ENCODE measurements at regions not wholly inside any gene's neighbourhood (a gene's known extent, or its start where the extent isn't known, plus 50 kb on each side); places are given as distances from the start of the nearest gene placed in this dataset.

- H3K27ac Mint-ChIP-seq: no peak overlapping the region
- TF ChIP-seq GTF2I (CRISPR knock-in tag; conservative IDR thresholded peaks at IDR 0.05) (no peak), NR3C1 (CRISPR knock-in tag; conservative IDR thresholded peaks at IDR 0.05; ENCODE audit: low read depth) (no peak), ZNF512 (CRISPR knock-in tag; IDR thresholded peaks at IDR 0.05; ENCODE audit: borderline replicate concordance) (no peak), SMAD3 (CRISPR knock-in tag; IDR thresholded peaks at IDR 0.05; ENCODE audit: borderline replicate concordance) (no peak), FOXP4 (CRISPR knock-in tag; IDR thresholded peaks at IDR 0.05) (no peak), PREB (CRISPR knock-in tag; IDR thresholded peaks at IDR 0.05; ENCODE audit: borderline replicate concordance) (no peak), ETV6 (CRISPR knock-in tag; IDR thresholded peaks at IDR 0.05) (no peak), ZBTB21 (CRISPR knock-in tag; IDR thresholded peaks at IDR 0.05; ENCODE audit: borderline replicate concordance) (no peak), HMGA2 (CRISPR knock-in tag; IDR thresholded peaks at IDR 0.05) (no peak), ATF3 (CRISPR knock-in tag; conservative IDR thresholded peaks at IDR 0.05) (no peak), MXD4 (CRISPR knock-in tag; IDR thresholded peaks at IDR 0.05; ENCODE audit: borderline replicate concordance) (no peak), ZNF671 (CRISPR knock-in tag; IDR thresholded peaks at IDR 0.05) (no peak), ESRRA (CRISPR knock-in tag; IDR thresholded peaks at IDR 0.05; ENCODE audit: borderline replicate concordance) (no peak)
- peaks cover 14% of the 10 kb centered on the region for H3K4me1 Mint-ChIP-seq
- DNase-seq (ENCODE audit: low spot score): no peak
- no peaks in the 10 kb centered on the region for H3K27me3 Mint-ChIP-seq (ENCODE audit: low read depth)
- POLR2A ChIA-PET: no interaction called here
- no peaks in the 10 kb centered on the region for H3K36me3 Mint-ChIP-seq
- CTCF ChIA-PET: no interaction called here
- no peak overlapping the region for H3K4me3 Mint-ChIP-seq
- ATAC-seq: no peak
- H3K9me3 Mint-ChIP-seq: peaks cover 4% of the 10 kb centered on the region; the same call in 1 of the 2 replicates
These were observed 127.4 kb upstream of the UNC5C start for GRCh38 chr4:95676190-95676589.

- Mint-ChIP-seq H3K4me3 (no peak overlapping the region), H3K27ac (no peak overlapping the region)
- no peak for ATAC-seq
- TF ChIP-seq PRRX2 (CRISPR knock-in tag; IDR thresholded peaks at IDR 0.05) (no peak), ZNF425 (CRISPR knock-in tag; conservative IDR thresholded peaks at IDR 0.05) (no peak), AR (CRISPR knock-in tag; IDR thresholded peaks at IDR 0.05) (no peak), ATF6 (CRISPR knock-in tag; IDR thresholded peaks at IDR 0.05) (no peak), ZNF219 (CRISPR knock-in tag; IDR thresholded peaks at IDR 0.05; ENCODE audit: borderline replicate concordance) (no peak), FOXK1 (CRISPR knock-in tag; IDR thresholded peaks at IDR 0.05) (no peak), CREM (CRISPR knock-in tag; IDR thresholded peaks at IDR 0.05) (no peak), EMX1 (CRISPR knock-in tag; IDR thresholded peaks at IDR 0.05) (no peak), ZNF396 (CRISPR knock-in tag; IDR thresholded peaks at IDR 0.05; ENCODE audit: borderline replicate concordance) (no peak), ZBTB21 (CRISPR knock-in tag; IDR thresholded peaks at IDR 0.05; ENCODE audit: borderline replicate concordance) (no peak), SOX15 (CRISPR knock-in tag; IDR thresholded peaks at IDR 0.05) (no peak)
These were observed 126.8 kb upstream of the UNC5C start for GRCh38 chr4:95675623-95676022.

More at GRCh38 chr4:95675623-95676022, 126.8 kb upstream of the UNC5C start:
- Mint-ChIP-seq H3K9me3 (peaks cover 4% of the 10 kb centered on the region; the same call in 1 of the 2 replicates), H3K36me3 (no peaks in the 10 kb centered on the region), H3K4me1 (peaks cover 10% of the 10 kb centered on the region), H3K27me3 (ENCODE audit: low read depth) (no peaks in the 10 kb centered on the region)
- ChIA-PET CTCF (no interaction called here), POLR2A (no interaction called here)
- DNase-seq (ENCODE audit: low spot score): no peak

All from WTC11 (cell line).